ENCODE measurements at regions not wholly inside any gene's neighbourhood (a gene's known extent, or its start where the extent isn't known, plus 50 kb on each side); places are given as distances from the start of the nearest gene placed in this dataset.

DNA sequence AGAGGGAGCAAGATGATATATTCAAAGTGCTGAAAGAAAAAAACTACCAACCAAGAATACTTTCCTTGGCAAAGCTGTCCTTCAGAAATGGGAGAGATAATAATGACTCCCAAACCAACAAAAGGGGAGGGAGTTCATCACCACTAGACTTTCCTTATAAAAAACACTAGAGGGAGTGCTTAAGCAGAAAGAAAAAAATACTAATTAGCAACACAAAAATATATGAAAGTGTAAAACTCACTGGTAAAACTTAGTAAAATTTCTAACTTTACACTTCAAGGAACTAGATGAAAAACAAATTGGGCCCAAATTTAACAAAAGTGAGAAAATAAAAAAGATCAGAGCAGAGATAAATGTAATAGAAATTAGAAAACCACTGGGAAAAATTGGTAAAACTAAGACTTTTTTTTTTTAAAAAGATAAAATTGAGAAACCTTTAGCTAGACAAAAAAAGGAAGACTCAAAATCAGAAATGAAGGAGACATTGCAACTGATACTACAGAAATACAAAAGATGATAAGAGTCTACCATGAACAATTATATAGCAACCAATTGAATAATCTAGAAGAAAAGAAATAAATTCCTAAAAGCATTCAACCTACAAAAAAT is 60.4 kb upstream of the FAR2 start:
- H3K27me3 ChIP-seq (ENCODE audit: insufficient read depth, low read length, poor library complexity) = no peaks in the 10 kb centered on the region
- H3K4me2 ChIP-seq (ENCODE audit: insufficient read depth, low read length) = no peak overlapping the region
- no peaks in the 10 kb centered on the region for H3K79me2 ChIP-seq (ENCODE audit: insufficient read depth, low read length)
- DNase-seq = no peak
- no peaks in the 10 kb centered on the region for H4K20me1 ChIP-seq (ENCODE audit: insufficient read depth, low read length)
- H3K4me1 ChIP-seq (ENCODE audit: insufficient read depth, low read length) = no peaks in the 10 kb centered on the region
- no peak for TF ChIP-seq EZH2 (IDR thresholded peaks at IDR 0.05; ENCODE audit: borderline replicate concordance, low read depth, low read length, severe bottlenecking)
- TF ChIP-seq, protein P1, sequence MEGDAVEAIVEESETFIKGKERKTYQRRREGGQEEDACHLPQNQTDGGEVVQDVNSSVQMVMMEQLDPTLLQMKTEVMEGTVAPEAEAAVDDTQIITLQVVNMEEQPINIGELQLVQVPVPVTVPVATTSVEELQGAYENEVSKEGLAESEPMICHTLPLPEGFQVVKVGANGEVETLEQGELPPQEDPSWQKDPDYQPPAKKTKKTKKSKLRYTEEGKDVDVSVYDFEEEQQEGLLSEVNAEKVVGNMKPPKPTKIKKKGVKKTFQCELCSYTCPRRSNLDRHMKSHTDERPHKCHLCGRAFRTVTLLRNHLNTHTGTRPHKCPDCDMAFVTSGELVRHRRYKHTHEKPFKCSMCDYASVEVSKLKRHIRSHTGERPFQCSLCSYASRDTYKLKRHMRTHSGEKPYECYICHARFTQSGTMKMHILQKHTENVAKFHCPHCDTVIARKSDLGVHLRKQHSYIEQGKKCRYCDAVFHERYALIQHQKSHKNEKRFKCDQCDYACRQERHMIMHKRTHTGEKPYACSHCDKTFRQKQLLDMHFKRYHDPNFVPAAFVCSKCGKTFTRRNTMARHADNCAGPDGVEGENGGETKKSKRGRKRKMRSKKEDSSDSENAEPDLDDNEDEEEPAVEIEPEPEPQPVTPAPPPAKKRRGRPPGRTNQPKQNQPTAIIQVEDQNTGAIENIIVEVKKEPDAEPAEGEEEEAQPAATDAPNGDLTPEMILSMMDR (IDR thresholded peaks at IDR 0.05; ENCODE audit: borderline replicate concordance, extremely low read depth, low read length, poor library complexity, severe bottlenecking) = peak; percentile 75
- peak; percentile 60; the same call in 1 of the 3 replicates for ATAC-seq (ENCODE audit: insufficient read depth, low read depth)
- H2AFZ ChIP-seq (ENCODE audit: low read depth, low read length) = no peak overlapping the region
- H3K9me3 ChIP-seq (ENCODE audit: insufficient read depth, low read length, severe bottlenecking) = peaks cover 6% of the 10 kb centered on the region
- no peak overlapping the region for H3K4me3 ChIP-seq (ENCODE audit: low read depth in 1 of 2, low read length in 2 of 2)
- no peak overlapping the region for H3K9ac ChIP-seq (ENCODE audit: low read depth, low read length)
- no peaks in the 10 kb centered on the region for H3K36me3 ChIP-seq (ENCODE audit: insufficient read depth, low read length)
- H3K27ac ChIP-seq (ENCODE audit: low read length) = no peak overlapping the region
